ENCODE measurements at regions not wholly inside any gene's neighbourhood (a gene's known extent, or its start where the extent isn't known, plus 50 kb on each side); places are given as distances from the start of the nearest gene placed in this dataset.

- DNase-seq (ENCODE audit: low read depth, low spot score) = no peak
- no TSS peak for BruUV-seq (replicated peaks)
- H3K79me2 ChIP-seq (ENCODE audit: control insufficient read depth, insufficient read depth, low read length) = no peaks in the 10 kb centered on the region
- in situ Hi-C loops (cut with MboI) = no loop called here
- H3K9me3 ChIP-seq (replicated peaks; ENCODE audit: control insufficient read depth, insufficient read depth, low read length) = no peaks in the 10 kb centered on the region
- CTCF ChIA-PET = interaction anchor here (0.8 to 1.5 kb wide), 2 partner anchors 21 to 608 kb away, joined by 3 to 4 read pairs; no protein-coding TSS in a partner anchor
- no peak overlapping the region for H3K27ac ChIP-seq (ENCODE audit: control insufficient read depth, insufficient read depth)
- no peak overlapping the region for H3K4me3 ChIP-seq
- no peaks in the 10 kb centered on the region for H4K20me1 ChIP-seq (ENCODE audit: control insufficient read depth, insufficient read depth)
- H3K4me1 ChIP-seq (ENCODE audit: control insufficient read depth, insufficient read depth, low read length) = no peaks in the 10 kb centered on the region
- SMC1A ChIA-PET (ENCODE audit: uncharacterized antibody, unreplicated experiment) = no interaction called here
- POLR2A ChIA-PET = no interaction called here
- no peak overlapping the region for H2AFZ ChIP-seq (ENCODE audit: control insufficient read depth, low read depth, low read length)
- RAD21 ChIA-PET (ENCODE audit: unreplicated experiment) = no interaction called here
- WGBS (ENCODE audit: insufficient coverage, insufficient replicate concordance, low lambda C conversion rate, missing lambda C conversion rate) = 49% methylated on average over 4 of the region's 4 CpGs
- no peaks in the 10 kb centered on the region for H3K36me3 ChIP-seq (ENCODE audit: control insufficient read depth in 2 of 2, insufficient read depth in 2 of 2, low read length in 1 of 2)
- TF ChIP-seq MYB (IDR thresholded peaks at IDR 0.05; ENCODE audit: borderline replicate concordance, low read depth, low read length) = no peak
- no peak for TF ChIP-seq CREB1 (IDR thresholded peaks at IDR 0.05; ENCODE audit: low read depth)
- TF ChIP-seq STAT3 (IDR thresholded peaks at IDR 0.05; ENCODE audit: low read depth, low read length) = no peak
- no peak for TF ChIP-seq ZSCAN29 (IDR thresholded peaks at IDR 0.05)
- TF ChIP-seq SPI1 (IDR thresholded peaks at IDR 0.05; ENCODE audit: borderline replicate concordance, insufficient read depth, low read depth, low read length) = no peak
- no peak for FAIRE-seq
- ATAC-seq = no peak
- no peaks in the 10 kb centered on the region; a peak in 1 of 4 replicates for H3K27me3 ChIP-seq (replicated peaks in 1 of 2; ENCODE audit: control insufficient read depth in 2 of 2, insufficient read depth in 2 of 2, low read length in 1 of 2)
- intact Hi-C loops (cut with micrococcal nuclease; ENCODE audit: unreplicated experiment) = no loop called here
- no peak overlapping the region for H3K4me2 ChIP-seq (ENCODE audit: control insufficient read depth, insufficient read depth)
- H3K9ac ChIP-seq (ENCODE audit: control insufficient read depth, insufficient read depth, low read length) = no peak overlapping the region
Observed at GRCh38 chr1:29772584-29773100, 536.3 kb downstream of the PTPRU start.

GRCh38 chr1:29767769-29768425 lies 531.6 kb downstream of the PTPRU start:
- intact Hi-C loops (cut with micrococcal nuclease; ENCODE audit: unreplicated experiment) (no loop called here), in situ Hi-C loops (cut with MboI) (no loop called here)
- ChIA-PET RAD21 (ENCODE audit: unreplicated experiment) (no interaction called here), POLR2A (no interaction called here), CTCF (no interaction called here), SMC1A (ENCODE audit: uncharacterized antibody, unreplicated experiment) (no interaction called here)
- Histone ChIP-seq H3K9me3 (replicated peaks; ENCODE audit: control insufficient read depth, insufficient read depth, low read length) (no peaks in the 10 kb centered on the region), H3K36me3 (ENCODE audit: control insufficient read depth in 2 of 2, insufficient read depth in 2 of 2, low read length in 1 of 2) (no peaks in the 10 kb centered on the region), H3K4me2 (ENCODE audit: control insufficient read depth, insufficient read depth) (no peak overlapping the region), H3K27ac (ENCODE audit: control insufficient read depth, insufficient read depth) (no peak overlapping the region), H3K79me2 (ENCODE audit: control insufficient read depth, insufficient read depth, low read length) (no peaks in the 10 kb centered on the region), H3K9ac (ENCODE audit: control insufficient read depth, insufficient read depth, low read length) (no peak overlapping the region), H4K20me1 (ENCODE audit: control insufficient read depth, insufficient read depth) (no peaks in the 10 kb centered on the region), H3K4me1 (ENCODE audit: control insufficient read depth, insufficient read depth, low read length) (no peaks in the 10 kb centered on the region), H2AFZ (ENCODE audit: control insufficient read depth, low read depth, low read length) (no peak overlapping the region), H3K4me3 (no peak overlapping the region), H3K27me3 (replicated peaks in 1 of 2; ENCODE audit: control insufficient read depth in 2 of 2, insufficient read depth in 2 of 2, low read length in 1 of 2) (no peaks in the 10 kb centered on the region; a peak in 1 of 4 replicates)
- FAIRE-seq = no peak
- 17% methylated on average over 11 of the region's 11 CpGs for WGBS (ENCODE audit: insufficient coverage, insufficient replicate concordance, low lambda C conversion rate, missing lambda C conversion rate)
- no peak for ATAC-seq
- DNase-seq (ENCODE audit: low read depth, low spot score) = no peak
- TF ChIP-seq, protein P1, sequence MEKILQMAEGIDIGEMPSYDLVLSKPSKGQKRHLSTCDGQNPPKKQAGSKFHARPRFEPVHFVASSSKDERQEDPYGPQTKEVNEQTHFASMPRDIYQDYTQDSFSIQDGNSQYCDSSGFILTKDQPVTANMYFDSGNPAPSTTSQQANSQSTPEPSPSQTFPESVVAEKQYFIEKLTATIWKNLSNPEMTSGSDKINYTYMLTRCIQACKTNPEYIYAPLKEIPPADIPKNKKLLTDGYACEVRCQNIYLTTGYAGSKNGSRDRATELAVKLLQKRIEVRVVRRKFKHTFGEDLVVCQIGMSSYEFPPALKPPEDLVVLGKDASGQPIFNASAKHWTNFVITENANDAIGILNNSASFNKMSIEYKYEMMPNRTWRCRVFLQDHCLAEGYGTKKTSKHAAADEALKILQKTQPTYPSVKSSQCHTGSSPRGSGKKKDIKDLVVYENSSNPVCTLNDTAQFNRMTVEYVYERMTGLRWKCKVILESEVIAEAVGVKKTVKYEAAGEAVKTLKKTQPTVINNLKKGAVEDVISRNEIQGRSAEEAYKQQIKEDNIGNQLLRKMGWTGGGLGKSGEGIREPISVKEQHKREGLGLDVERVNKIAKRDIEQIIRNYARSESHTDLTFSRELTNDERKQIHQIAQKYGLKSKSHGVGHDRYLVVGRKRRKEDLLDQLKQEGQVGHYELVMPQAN (conservative IDR thresholded peaks at IDR 0.05) = no peak
- no peak for TF ChIP-seq FOXK2 (IDR thresholded peaks at IDR 0.05)
- no peak for TF ChIP-seq PBX3 (IDR thresholded peaks at IDR 0.05; ENCODE audit: insufficient replicate concordance, low read depth, low read length)
- no peak for TF ChIP-seq BCL11A (IDR thresholded peaks at IDR 0.05; ENCODE audit: low read depth, low read length)
- TF ChIP-seq CREB1 (IDR thresholded peaks at IDR 0.05; ENCODE audit: low read depth) = no peak
- TF ChIP-seq EGR1 (IDR thresholded peaks at IDR 0.05; ENCODE audit: borderline replicate concordance in 1 of 2, low read depth in 2 of 2, low read length in 2 of 2) = no peak
- TF ChIP-seq POLR2AphosphoS2 (IDR thresholded peaks at IDR 0.05; ENCODE audit: low read depth, low read length) = no peak
- no peak for TF ChIP-seq IRF4 (IDR thresholded peaks at IDR 0.05; ENCODE audit: low read depth, low read length)
- TF ChIP-seq MYC (IDR thresholded peaks at IDR 0.05; ENCODE audit: insufficient read depth, insufficient read length, insufficient replicate concordance, low read length, severe bottlenecking) = no peak
- TF ChIP-seq JUNB (IDR thresholded peaks at IDR 0.05) = no peak
- no peak for TF ChIP-seq YBX1 (IDR thresholded peaks at IDR 0.05)
- no TSS peak for BruUV-seq (replicated peaks)
